GM23338 (cell line): ENCODE measurements at regions not wholly inside any gene's neighbourhood (a gene's known extent, or its start where the extent isn't known, plus 50 kb on each side); places are given as distances from the start of the nearest gene placed in this dataset.

Experiments
- CREB1 ChIP-seq: fragments of 250-450 bp; sonication (Bioruptor Pico); IDR thresholded peaks from 2 replicates; pipeline ENCODE4 v1.5.0; 2020; ENCODE audit warnings: low read depth, mild to moderate bottlenecking, moderate library complexity
- EZH2phosphoT487 ChIP-seq: fragments of 200-600 bp; sonication (generic); IDR thresholded peaks from one replicate; pipeline ENCODE4 v1.8.1; 2018; ENCODE audit warnings: antibody characterized with exemption; ENCODE audit not compliant: unreplicated experiment
- JUNB ChIP-seq: IDR thresholded peaks from one replicate; pipeline ENCODE4 v1.6.1; 2016; ENCODE audit warnings: antibody characterized with exemption; ENCODE audit not compliant: unreplicated experiment
- NANOG ChIP-seq: IDR thresholded peaks from 2 replicates; pipeline ENCODE4 v1.6.1; 2016; ENCODE audit warnings: antibody characterized with exemption, borderline replicate concordance
- POLR2AphosphoS5 ChIP-seq: IDR thresholded peaks from 2 replicates; pipeline ENCODE4 v1.6.1; 2016; ENCODE audit warnings: antibody characterized with exemption, low read depth
- STAT1 ChIP-seq: IDR thresholded peaks from one replicate; pipeline ENCODE4 v1.6.1; 2016; ENCODE audit warnings: antibody characterized with exemption; ENCODE audit not compliant: unreplicated experiment
- ZNF114 ChIP-seq: fragments of 250-450 bp; sonication (Bioruptor Pico); IDR thresholded peaks from 2 replicates; pipeline ENCODE4 v1.5.0; 2020; ENCODE audit warnings: mild to moderate bottlenecking, moderate library complexity
- ZNF462 ChIP-seq: fragments of 250-450 bp; sonication (Bioruptor Pico); IDR thresholded peaks from 2 replicates; pipeline ENCODE4 v1.5.0; 2020; ENCODE audit warnings: mild to moderate bottlenecking, moderate library complexity
- TF ChIP-seq, protein P1 (sequence below): IDR thresholded peaks from 2 replicates; pipeline ENCODE4 v1.6.1; 2016; ENCODE audit warnings: antibody characterized with exemption

- TF ChIP-seq ZNF462 (CRISPR knock-in tag): no peak
- TF ChIP-seq, protein P1, sequence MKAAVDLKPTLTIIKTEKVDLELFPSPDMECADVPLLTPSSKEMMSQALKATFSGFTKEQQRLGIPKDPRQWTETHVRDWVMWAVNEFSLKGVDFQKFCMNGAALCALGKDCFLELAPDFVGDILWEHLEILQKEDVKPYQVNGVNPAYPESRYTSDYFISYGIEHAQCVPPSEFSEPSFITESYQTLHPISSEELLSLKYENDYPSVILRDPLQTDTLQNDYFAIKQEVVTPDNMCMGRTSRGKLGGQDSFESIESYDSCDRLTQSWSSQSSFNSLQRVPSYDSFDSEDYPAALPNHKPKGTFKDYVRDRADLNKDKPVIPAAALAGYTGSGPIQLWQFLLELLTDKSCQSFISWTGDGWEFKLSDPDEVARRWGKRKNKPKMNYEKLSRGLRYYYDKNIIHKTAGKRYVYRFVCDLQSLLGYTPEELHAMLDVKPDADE: no peak
- no peak for TF ChIP-seq STAT1
- no peak for TF ChIP-seq EZH2phosphoT487
- no peak for TF ChIP-seq JUNB
- no peak for TF ChIP-seq CREB1 (CRISPR knock-in tag)
- no peak for TF ChIP-seq ZNF114 (CRISPR knock-in tag)
- TF ChIP-seq NANOG: no peak
- TF ChIP-seq POLR2AphosphoS5: no peak
Measured at GRCh38 chr15:58298879-58299850, 132.6 kb upstream of the LIPC start (continued).
